ENCODE measurements at regions not wholly inside any gene's neighbourhood (a gene's known extent, or its start where the extent isn't known, plus 50 kb on each side); places are given as distances from the start of the nearest gene placed in this dataset.

DNA sequence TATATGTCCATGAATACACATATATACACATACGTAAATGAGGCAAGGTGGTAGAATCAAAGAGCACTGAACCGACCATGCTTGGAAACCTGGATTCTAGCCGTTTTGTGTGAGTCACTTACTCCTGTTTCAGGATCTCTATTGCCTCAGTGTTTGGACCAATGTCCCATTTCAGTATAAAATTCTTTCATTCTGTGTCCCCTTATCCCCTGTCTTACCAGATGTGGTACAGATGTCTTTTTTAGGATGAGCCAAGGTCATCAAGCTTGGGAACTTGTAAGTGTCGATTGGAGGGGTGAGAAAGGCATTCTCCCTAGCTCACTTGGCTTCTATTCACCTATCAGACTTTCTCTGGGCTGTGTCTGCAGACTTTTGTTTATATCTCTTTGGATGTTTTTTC is 139.9 kb upstream of the CHL1 start:
- TF ChIP-seq NR3C1 (CRISPR knock-in tag; conservative IDR thresholded peaks at IDR 0.05; ENCODE audit: low read depth) = no peak
- TF ChIP-seq, protein P1, sequence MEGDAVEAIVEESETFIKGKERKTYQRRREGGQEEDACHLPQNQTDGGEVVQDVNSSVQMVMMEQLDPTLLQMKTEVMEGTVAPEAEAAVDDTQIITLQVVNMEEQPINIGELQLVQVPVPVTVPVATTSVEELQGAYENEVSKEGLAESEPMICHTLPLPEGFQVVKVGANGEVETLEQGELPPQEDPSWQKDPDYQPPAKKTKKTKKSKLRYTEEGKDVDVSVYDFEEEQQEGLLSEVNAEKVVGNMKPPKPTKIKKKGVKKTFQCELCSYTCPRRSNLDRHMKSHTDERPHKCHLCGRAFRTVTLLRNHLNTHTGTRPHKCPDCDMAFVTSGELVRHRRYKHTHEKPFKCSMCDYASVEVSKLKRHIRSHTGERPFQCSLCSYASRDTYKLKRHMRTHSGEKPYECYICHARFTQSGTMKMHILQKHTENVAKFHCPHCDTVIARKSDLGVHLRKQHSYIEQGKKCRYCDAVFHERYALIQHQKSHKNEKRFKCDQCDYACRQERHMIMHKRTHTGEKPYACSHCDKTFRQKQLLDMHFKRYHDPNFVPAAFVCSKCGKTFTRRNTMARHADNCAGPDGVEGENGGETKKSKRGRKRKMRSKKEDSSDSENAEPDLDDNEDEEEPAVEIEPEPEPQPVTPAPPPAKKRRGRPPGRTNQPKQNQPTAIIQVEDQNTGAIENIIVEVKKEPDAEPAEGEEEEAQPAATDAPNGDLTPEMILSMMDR (IDR thresholded peaks at IDR 0.05) = no peak
- TF ChIP-seq ESRRA (CRISPR knock-in tag; IDR thresholded peaks at IDR 0.05; ENCODE audit: borderline replicate concordance) = no peak
- no peak for TF ChIP-seq ELF4 (CRISPR knock-in tag; IDR thresholded peaks at IDR 0.05; ENCODE audit: low read depth)
